ENCODE measurements at regions not wholly inside any gene's neighbourhood (a gene's known extent, or its start where the extent isn't known, plus 50 kb on each side); places are given as distances from the start of the nearest gene placed in this dataset.

DNA sequence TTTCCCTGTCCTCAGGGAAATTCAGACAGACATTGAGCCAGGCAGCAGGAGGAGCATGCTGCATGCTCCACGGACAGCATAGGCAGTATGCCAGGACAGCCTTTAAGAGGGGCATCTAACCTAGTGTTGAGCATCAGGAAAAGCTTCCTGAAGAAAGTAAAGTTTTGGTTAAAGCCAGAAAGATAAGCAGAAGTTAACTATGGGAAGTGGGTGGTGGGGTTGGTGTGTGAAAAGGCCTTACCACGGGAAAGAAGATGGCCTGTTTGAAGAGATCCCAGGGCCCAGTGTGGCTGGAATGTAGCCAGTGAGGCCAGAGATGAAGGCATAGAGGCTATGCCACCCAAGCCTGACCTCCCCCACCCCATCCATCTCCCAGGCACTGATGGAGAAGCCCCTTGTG is 102.4 kb upstream of the PLXNA4 start:
- no peak for TF ChIP-seq EZH2 (IDR thresholded peaks at IDR 0.05; ENCODE audit: low read depth)
- no peak for TF ChIP-seq CTCF (conservative IDR thresholded peaks at IDR 0.05)

Data from PC-9 (cell line).